ENCODE measurements at regions not wholly inside any gene's neighbourhood (a gene's known extent, or its start where the extent isn't known, plus 50 kb on each side); places are given as distances from the start of the nearest gene placed in this dataset.

DNA sequence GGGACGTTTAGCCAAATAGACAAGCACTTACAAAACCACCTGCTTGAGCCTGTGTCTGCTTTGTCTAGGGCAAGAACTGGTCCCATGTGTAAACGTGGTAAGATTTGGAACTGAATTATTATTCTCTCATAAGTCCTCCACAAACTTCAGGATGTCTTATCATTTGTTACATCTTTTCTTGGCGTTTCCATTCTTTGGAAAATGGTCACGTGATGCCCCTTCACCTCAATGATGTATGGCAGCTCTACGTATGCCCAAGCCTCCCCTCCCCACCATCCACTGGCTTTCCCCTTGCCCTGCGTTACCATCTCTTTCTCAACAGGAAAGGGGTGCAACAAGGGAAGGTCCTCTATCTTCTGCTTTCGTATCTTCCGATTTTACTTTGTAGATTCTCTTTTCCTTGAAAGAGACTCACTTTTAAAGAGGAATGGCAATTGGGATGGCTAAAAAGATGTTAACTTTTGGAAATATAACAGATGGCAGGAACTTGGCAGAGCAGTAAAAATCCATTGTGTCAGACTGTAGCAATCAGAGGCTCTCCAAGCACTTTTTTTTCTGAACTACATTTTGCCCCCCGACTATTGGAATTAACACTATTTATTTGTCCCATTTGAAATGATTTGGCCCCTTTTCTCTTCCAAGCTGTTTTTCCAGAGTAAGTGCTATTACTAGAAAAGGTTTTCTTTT is 117.6 kb downstream of the FAT3 start:
- H3K4me3 ChIP-seq = no peak overlapping the region
- no peak overlapping the region for H3K27ac ChIP-seq
- H3K4me1 ChIP-seq = no peaks in the 10 kb centered on the region
- H3K36me3 ChIP-seq = no peaks in the 10 kb centered on the region
- H3K9ac ChIP-seq = no peak overlapping the region
- no peaks in the 10 kb centered on the region for H3K9me3 ChIP-seq
- no peaks in the 10 kb centered on the region for H4K20me1 ChIP-seq
- H3K27me3 ChIP-seq = no peaks in the 10 kb centered on the region
- H3K4me2 ChIP-seq = no peak overlapping the region
- TF ChIP-seq Cebpa-rat (IDR thresholded peaks at IDR 0.05) = no peak

DNA sequence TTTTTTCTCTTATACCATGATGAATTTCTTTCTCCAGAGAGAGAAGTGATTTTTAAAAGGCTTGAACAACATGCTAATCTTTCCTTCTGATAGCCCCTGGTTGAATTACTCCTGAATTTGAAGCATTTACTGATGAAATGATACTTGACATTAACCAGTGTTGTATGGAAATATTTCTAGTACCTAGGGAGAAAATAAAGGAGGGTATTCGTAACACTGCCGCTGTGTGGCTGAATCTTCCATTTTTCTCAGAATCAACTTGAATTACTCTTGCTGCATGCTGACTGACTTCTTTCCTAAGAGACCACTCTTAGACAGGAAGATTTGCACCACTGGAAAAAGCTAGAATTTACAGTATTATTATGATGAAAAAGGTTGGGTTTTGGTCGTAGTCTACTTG is 118.3 kb downstream of the FAT3 start:
- Histone ChIP-seq H3K27me3 (no peaks in the 10 kb centered on the region), H3K4me2 (no peak overlapping the region), H3K9ac (no peak overlapping the region), H4K20me1 (no peaks in the 10 kb centered on the region), H3K27ac (no peak overlapping the region), H3K9me3 (no peaks in the 10 kb centered on the region), H3K4me1 (no peaks in the 10 kb centered on the region), H3K4me3 (no peak overlapping the region), H3K36me3 (no peaks in the 10 kb centered on the region)
- no peak for TF ChIP-seq Cebpa-rat (IDR thresholded peaks at IDR 0.05)

DNA sequence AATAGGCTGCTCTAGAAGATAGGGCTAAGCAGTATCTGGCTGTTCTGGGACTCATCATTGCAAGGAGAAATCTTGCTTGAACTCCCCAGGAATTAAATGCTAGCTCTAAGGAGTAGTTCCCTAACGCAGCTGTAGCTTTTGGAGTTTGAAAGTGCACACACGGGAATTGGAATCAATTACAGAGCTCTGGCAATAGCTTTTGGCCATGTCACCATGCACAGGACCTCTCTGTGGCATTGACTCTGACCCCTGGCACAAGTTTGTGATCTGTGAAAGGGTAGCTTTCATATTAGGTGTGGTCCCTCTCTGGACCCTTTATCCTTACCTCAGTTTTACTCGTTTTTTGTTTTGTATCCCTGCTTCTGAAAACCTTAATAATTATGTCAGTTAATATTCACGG is 121.6 kb downstream of the FAT3 start:
- no peak overlapping the region for H3K4me3 ChIP-seq
- no peaks in the 10 kb centered on the region for H3K27me3 ChIP-seq
- no peak for TF ChIP-seq Cebpa-rat (IDR thresholded peaks at IDR 0.05)
- no peaks in the 10 kb centered on the region for H3K4me1 ChIP-seq
- H3K36me3 ChIP-seq = no peaks in the 10 kb centered on the region
- no peaks in the 10 kb centered on the region for H3K9me3 ChIP-seq
- no peak overlapping the region for H3K4me2 ChIP-seq
- H3K27ac ChIP-seq = no peak overlapping the region
- no peaks in the 10 kb centered on the region for H4K20me1 ChIP-seq
- H3K9ac ChIP-seq = no peak overlapping the region

GRCh38 chr11:92347454-92347853 is 122.8 kb downstream of the FAT3 start:
- Histone ChIP-seq H3K9me3 (no peaks in the 10 kb centered on the region), H4K20me1 (no peaks in the 10 kb centered on the region), H3K27me3 (no peaks in the 10 kb centered on the region), H3K4me3 (no peak overlapping the region), H3K27ac (no peak overlapping the region), H3K4me1 (no peaks in the 10 kb centered on the region), H3K9ac (no peak overlapping the region), H3K4me2 (no peak overlapping the region), H3K36me3 (no peaks in the 10 kb centered on the region)
- TF ChIP-seq Cebpa-rat (IDR thresholded peaks at IDR 0.05) = no peak

- Histone ChIP-seq H3K27me3 (no peaks in the 10 kb centered on the region), H3K4me2 (no peak overlapping the region), H3K4me1 (no peaks in the 10 kb centered on the region), H3K9ac (no peak overlapping the region), H3K27ac (no peak overlapping the region), H3K4me3 (no peak overlapping the region), H4K20me1 (no peaks in the 10 kb centered on the region), H3K36me3 (no peaks in the 10 kb centered on the region), H3K9me3 (no peaks in the 10 kb centered on the region)
- TF ChIP-seq Cebpa-rat (IDR thresholded peaks at IDR 0.05) = no peak
Observed at GRCh38 chr11:92349486-92350156, 125.0 kb downstream of the FAT3 start.

- Histone ChIP-seq H3K9me3 (no peaks in the 10 kb centered on the region), H3K27ac (no peak overlapping the region), H3K4me2 (no peak overlapping the region), H3K9ac (no peak overlapping the region), H3K4me3 (no peak overlapping the region), H3K4me1 (no peaks in the 10 kb centered on the region), H3K27me3 (no peaks in the 10 kb centered on the region), H3K36me3 (no peaks in the 10 kb centered on the region), H4K20me1 (no peaks in the 10 kb centered on the region)
- TF ChIP-seq Cebpa-rat (IDR thresholded peaks at IDR 0.05) = no peak
Observed at GRCh38 chr11:92357344-92357743, 132.7 kb downstream of the FAT3 start.

DNA sequence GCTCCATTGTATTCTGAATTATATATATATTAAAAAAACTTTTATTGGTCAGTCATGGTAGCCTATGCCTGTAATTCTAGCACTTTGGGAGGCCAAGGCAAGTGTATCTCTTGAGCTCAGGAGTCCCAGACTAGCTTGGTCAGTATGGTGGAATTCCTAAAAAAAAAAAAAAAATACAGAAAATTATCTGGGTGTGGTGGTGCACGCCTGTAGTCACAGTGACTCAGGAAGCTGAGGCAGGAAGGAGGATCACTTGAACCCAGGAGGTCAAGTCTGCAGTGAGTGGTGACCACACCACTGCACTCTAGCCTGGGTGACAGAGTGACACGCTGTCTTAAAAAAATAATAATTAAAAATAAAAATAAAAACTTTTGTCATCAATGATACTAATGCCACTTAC is 133.2 kb downstream of the FAT3 start:
- H3K4me1 ChIP-seq = no peaks in the 10 kb centered on the region
- no peaks in the 10 kb centered on the region for H4K20me1 ChIP-seq
- no peak overlapping the region for H3K4me3 ChIP-seq
- no peak overlapping the region for H3K27ac ChIP-seq
- TF ChIP-seq Cebpa-rat (IDR thresholded peaks at IDR 0.05) = no peak
- H3K9me3 ChIP-seq = no peaks in the 10 kb centered on the region
- no peaks in the 10 kb centered on the region for H3K27me3 ChIP-seq
- H3K4me2 ChIP-seq = no peak overlapping the region
- H3K9ac ChIP-seq = no peak overlapping the region
- no peaks in the 10 kb centered on the region for H3K36me3 ChIP-seq

DNA sequence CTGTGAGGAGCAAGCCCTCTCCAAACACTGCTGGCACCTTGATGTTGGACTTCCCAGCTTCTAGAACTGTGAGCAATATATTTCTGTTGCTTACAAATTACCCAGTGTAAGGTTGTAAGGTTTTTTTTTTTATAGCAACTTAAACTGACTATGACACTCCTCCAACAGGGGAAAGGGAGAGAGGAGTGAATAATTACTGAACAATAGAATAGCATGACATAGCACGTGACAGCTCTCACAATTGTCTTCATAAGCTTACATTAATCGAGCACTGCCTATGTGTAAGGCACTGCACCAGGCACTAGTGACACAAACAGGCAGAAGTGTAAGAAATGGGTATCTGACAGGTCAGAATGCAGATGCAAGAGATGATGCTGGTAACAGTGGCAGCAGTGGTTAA is 136.9 kb downstream of the FAT3 start:
- no peaks in the 10 kb centered on the region for H3K36me3 ChIP-seq
- no peaks in the 10 kb centered on the region for H4K20me1 ChIP-seq
- no peaks in the 10 kb centered on the region for H3K9me3 ChIP-seq
- no peak overlapping the region for H3K27ac ChIP-seq
- no peak overlapping the region for H3K9ac ChIP-seq
- no peak overlapping the region for H3K4me2 ChIP-seq
- TF ChIP-seq Cebpa-rat (IDR thresholded peaks at IDR 0.05) = no peak
- H3K4me3 ChIP-seq = no peak overlapping the region
- H3K27me3 ChIP-seq = no peaks in the 10 kb centered on the region
- H3K4me1 ChIP-seq = no peaks in the 10 kb centered on the region

- Histone ChIP-seq H3K4me1 (no peaks in the 10 kb centered on the region), H3K27me3 (no peaks in the 10 kb centered on the region), H3K27ac (no peak overlapping the region), H3K9me3 (no peaks in the 10 kb centered on the region), H4K20me1 (no peaks in the 10 kb centered on the region), H3K9ac (no peak overlapping the region), H3K36me3 (no peaks in the 10 kb centered on the region), H3K4me2 (no peak overlapping the region), H3K4me3 (no peak overlapping the region)
- TF ChIP-seq Cebpa-rat (IDR thresholded peaks at IDR 0.05) = no peak
Observed at GRCh38 chr11:92362989-92363388, 138.4 kb downstream of the FAT3 start.

- Histone ChIP-seq H4K20me1 (no peaks in the 10 kb centered on the region), H3K27ac (no peak overlapping the region), H3K36me3 (no peaks in the 10 kb centered on the region), H3K4me2 (no peak overlapping the region), H3K4me3 (no peak overlapping the region), H3K9me3 (no peaks in the 10 kb centered on the region), H3K4me1 (no peaks in the 10 kb centered on the region), H3K9ac (no peak overlapping the region), H3K27me3 (no peaks in the 10 kb centered on the region)
- TF ChIP-seq Cebpa-rat (IDR thresholded peaks at IDR 0.05) = no peak
Observed at GRCh38 chr11:92364177-92364576, 139.6 kb downstream of the FAT3 start.

Data from BLaER1 (cell line).